Liver (tissue), 3 donors: ENCODE measurements at regions not wholly inside any gene's neighbourhood (a gene's known extent, or its start where the extent isn't known, plus 50 kb on each side); places are given as distances from the start of the nearest gene placed in this dataset.

Source experiments
- ATF3 ChIP-seq: IDR thresholded peaks from 2 replicates; pipeline ENCODE4 v1.6.1; 2016; ENCODE audit warnings: antibody characterized with exemption
- CTCF ChIP-seq: fragments of 150-350 bp; IDR thresholded peaks from 2 replicates; pipeline ENCODE4 v1.5.1; 2017; ENCODE audit warnings: improper control_type of control experiment, low read depth, low read length; ENCODE audit not compliant: missing input control
- EGR1 ChIP-seq, 2 donors: IDR thresholded peaks; 2 replicates each; pipeline ENCODE4 v1.6.1; 2016 to 2018; ENCODE audit warnings: antibody characterized with exemption in 2 of 2, low read depth in 2 of 2
- REST ChIP-seq: IDR thresholded peaks from 2 replicates; pipeline ENCODE4 v1.6.1; 2016; ENCODE audit warnings: antibody characterized with exemption, mild to moderate bottlenecking
- TAF1 ChIP-seq: conservative IDR thresholded peaks from 2 replicates; pipeline ENCODE4 v1.6.1; 2016; ENCODE audit warnings: antibody characterized with exemption, mild to moderate bottlenecking
- donor health status: healthy.
- donor health status: healthy.

- no peak for TF ChIP-seq CTCF
- no peak for TF ChIP-seq TAF1
- TF ChIP-seq ATF3, result no peak
- no peak for TF ChIP-seq REST
- no peak for TF ChIP-seq EGR1 (IDR thresholded peaks at IDR 0.05; ENCODE audit: low read depth in 2 of 2)
Observed at GRCh38 chr4:87918314-87919058, 57.0 kb upstream of the SPP1 start.
